CD4-positive, alpha-beta T cell treated with Interferon gamma for 1 hour (primary cell): ENCODE measurements at regions not wholly inside any gene's neighbourhood (a gene's known extent, or its start where the extent isn't known, plus 50 kb on each side); places are given as distances from the start of the nearest gene placed in this dataset.
"Not testable (repeated sequence)": the region's sequence is repeated elsewhere in the genome, so short reads cannot be mapped to it uniquely, and the experiment has no call there.

ENCODE experiments used
- DNase-seq: peaks from one replicate; pipeline ENCODE4 v3.0.0-alpha.2; 2020

DNA sequence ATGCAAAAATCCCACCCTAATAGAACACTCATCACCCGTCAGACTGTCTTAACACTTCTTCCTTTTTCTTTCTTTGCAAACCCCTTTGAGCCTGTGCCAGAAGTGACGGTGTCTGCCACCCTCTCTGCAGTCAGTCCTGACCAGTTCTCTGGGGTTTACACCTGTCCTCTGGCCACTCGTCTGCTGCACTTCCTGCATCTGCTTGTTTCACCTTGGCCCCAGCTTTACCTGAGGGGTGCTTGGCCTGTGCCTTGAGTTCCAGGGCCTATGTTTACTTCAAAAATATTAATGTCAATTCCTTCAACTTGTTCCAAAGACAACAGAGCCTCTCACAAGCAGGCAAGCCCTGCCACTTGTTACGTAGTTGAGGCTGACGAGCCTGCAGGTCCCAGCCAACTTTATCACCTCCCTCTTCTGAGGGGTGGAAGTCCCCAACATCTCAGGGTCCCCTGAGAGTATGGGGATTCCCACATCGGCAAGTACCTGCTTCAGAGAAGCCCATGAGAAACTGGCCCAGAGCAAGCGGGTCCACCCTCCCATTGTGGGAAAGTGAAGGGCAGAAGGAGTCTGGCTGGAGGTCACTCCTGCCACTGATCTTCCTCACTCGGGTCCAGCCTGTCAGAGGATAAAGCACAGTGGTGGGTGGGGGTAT is 205.4 kb downstream of the DAD1 start:
- peak; percentile 70 for DNase-seq

GRCh38 chr14:22382955-22383354 is 206.1 kb downstream of the DAD1 start:
- DNase-seq, result no peak

DNA sequence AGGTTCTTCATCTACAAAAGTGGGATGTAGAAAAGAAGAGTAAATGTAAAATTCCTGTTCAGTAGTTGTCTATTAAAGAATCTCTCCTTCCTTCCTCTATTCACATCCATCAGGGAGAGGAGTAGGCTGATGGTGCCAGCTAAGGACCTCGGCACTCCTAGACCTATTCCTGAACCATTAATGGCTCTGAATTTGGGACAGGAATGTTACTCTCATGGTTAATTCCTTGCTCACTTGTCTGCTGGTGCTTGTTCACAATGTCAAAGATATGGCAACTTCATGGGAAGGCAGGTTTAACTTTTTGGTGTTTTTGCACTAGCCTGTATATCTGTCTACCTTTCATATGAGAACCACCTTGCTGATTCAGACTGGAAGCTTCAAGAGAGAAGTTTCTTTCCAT is 206.6 kb downstream of the DAD1 start:
- DNase-seq, result no peak

- no peak for DNase-seq
Measured at GRCh38 chr14:22381766-22382165, 207.3 kb downstream of the DAD1 start.

- DNase-seq, result no peak
Measured at GRCh38 chr14:22381408-22381760, 207.6 kb downstream of the DAD1 start.

- no peak for DNase-seq
Measured at GRCh38 chr14:22380571-22381407, 208.2 kb downstream of the DAD1 start.

DNA sequence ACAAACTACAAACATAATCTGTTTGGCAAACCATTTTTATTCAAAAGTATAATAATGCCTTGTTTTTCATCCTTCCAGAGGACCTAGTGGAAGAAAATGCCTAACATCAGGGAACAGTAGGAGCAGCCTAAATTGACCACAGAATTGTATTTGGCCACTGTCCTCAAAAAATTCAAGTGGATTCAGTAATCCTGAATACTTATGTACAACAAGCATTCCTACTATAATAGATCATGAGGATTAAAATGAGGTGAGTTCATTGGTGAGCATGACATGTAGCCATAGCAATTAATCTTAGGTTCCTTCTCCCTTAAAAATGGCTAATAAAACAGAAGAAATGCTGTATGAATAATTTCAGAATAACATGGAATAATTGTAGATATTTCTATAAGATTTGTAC is 209.3 kb downstream of the DAD1 start:
- DNase-seq, result no peak

DNA sequence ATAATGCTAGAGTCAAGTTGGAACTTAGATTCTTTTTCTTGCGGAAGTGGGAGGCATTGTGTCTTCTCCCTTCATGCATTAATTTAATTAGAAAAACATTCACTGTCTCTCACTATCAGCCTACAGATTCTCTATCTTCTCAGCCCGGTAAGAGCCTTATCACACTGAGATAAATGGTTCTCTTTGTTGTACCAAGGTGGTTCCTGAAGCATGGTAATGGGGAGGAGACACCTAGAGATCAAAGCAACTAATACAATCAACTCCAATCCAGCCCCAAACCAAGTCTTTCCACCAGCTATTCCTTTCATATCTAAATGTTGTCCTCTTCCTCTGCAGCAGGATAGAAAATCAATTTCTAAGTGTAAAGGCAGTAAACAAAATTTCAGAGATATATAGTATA is 210.8 kb downstream of the DAD1 start:
- no peak for DNase-seq

GRCh38 chr14:22375321-22375930 is 213.6 kb downstream of the DAD1 start:
- DNase-seq, result no peak

- DNase-seq, result no peak
Measured at GRCh38 chr14:22370084-22370847, 218.8 kb downstream of the DAD1 start.

- DNase-seq, result no peak
Measured at GRCh38 chr14:22358726-22359125, 230.3 kb downstream of the DAD1 start.

- not testable (repeated sequence) for DNase-seq
Measured at GRCh38 chr14:22349281-22349680, 239.7 kb downstream of the DAD1 start.

DNA sequence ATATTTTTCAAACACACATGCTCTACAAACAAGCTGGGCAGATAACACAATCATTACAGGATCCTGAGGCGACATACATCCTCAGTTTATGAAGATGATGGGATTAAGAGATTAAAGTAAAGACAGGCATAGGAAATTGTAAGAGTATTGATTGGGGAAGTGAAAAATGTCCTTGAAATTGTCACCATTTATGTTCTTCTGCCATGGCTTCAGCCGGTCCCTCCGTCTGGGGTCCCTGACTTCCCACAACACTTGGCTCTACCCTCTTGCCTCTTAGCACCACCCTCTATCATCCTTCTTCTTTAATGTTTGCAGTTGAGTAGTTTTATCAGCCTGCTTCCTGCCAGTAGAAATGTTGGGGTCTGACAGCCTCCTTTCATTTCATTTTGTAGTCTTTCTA is 244.4 kb downstream of the DAD1 start:
- DNase-seq, result no peak

GRCh38 chr14:22344209-22344608 is 244.8 kb downstream of the DAD1 start:
- DNase-seq, result not testable (repeated sequence)

- DNase-seq, result no peak
Measured at GRCh38 chr14:22341049-22341448, 248.0 kb downstream of the DAD1 start.

- DNase-seq, result no peak
Measured at GRCh38 chr14:22338917-22339715, 249.9 kb downstream of the DAD1 start.

DNA sequence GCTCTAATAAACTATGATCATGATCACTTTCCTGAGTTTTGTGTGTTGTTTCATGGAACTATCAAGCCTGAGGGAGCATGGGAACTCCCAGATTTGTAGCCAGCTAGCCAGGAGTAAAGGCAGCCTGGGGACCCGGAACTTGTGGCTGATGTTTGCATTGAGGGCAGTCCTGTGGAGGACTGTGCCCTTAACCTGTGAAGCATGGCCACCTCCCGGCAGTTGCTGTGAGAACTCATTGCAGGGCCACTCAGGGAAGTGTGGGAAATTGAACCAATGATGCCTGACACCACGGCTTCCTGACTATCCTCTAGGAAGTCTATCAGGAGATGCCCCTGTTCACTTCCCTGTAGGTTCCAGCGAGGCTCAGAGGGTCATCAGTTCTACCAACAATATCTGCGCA is 250.6 kb downstream of the DAD1 start:
- DNase-seq, result no peak

GRCh38 chr14:22337938-22338337 is 251.1 kb downstream of the DAD1 start:
- DNase-seq, result no peak

DNA sequence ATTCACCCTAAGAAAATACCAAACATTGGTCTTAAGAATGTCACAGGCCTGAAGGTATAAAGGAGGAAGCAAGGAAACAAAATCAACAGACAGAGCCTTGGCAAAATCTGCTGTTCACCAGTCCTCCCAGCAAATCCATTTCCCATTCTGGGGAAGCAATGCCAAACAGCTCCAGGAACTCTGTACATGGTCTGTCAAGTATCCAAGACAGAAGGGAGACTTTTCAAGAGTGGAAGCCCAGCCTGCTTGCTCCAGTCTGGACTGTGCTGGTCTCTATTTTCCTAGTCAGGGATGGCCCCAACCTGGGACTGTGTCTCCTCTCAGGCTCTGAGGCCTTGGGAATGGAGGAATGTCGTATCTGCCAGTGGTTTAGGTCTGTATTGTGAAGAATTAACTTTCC is 251.5 kb downstream of the DAD1 start:
- DNase-seq, result no peak

- DNase-seq, result no peak
Measured at GRCh38 chr14:22336031-22336430, 253.0 kb downstream of the DAD1 start.

DNA sequence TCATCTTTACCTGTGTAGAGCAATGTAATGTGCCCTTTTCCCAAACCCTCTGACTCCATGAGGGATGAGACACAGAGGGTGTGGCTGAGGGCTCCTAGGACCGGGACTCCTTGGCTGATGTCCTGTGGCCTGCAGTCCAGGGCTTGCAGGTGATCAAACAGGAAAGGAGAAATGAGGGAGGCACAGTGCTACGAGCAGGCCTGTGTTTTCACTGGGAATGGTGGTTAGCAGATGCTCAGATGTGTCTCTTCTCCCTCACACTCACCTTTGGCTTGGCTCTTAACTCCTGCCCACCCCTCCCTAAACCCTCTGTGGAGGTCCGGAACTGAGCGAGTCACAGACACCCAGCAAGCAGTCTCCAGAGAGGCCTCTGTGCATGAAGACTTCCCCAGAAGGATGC is 254.4 kb downstream of the DAD1 start:
- no peak for DNase-seq

- DNase-seq, result no peak
Measured at GRCh38 chr14:22334275-22334577, 254.8 kb downstream of the DAD1 start.
